GM12878 (cell line): ENCODE measurements at regions not wholly inside any gene's neighbourhood (a gene's known extent, or its start where the extent isn't known, plus 50 kb on each side); places are given as distances from the start of the nearest gene placed in this dataset.

Experiments
- ATAC-seq: fragments of 200-7000 bp; cut with Tn5 transposase; 3 replicates; pipeline ENCODE4 v1.9.1; 2020; ENCODE audit warnings: mild to moderate bottlenecking, moderate library complexity
- BruUV-seq: library from RNA; stranded (reverse); fragments of 400-500 nt; replicated peaks from 2 replicates; lab custom pipeline; 2021; lab: Mats Ljungman, UMichigan
- CTCF ChIA-PET: fragments of 300-600 bp; sonication (Branson Sonifier 250); formaldehyde crosslinking; extraction: SDS; loops from one replicate; lab custom pipeline; 2021; ENCODE audit warnings: inconsistent platforms; lab: Yijun Ruan, JAX
- POLR2A ChIA-PET: fragments of 350-600 bp; formaldehyde crosslinking; extraction: SDS; loops from one replicate; lab custom pipeline; 2021; ENCODE audit warnings: inconsistent platforms; lab: Charles Lee
- RAD21 ChIA-PET: fragments of 300-600 bp; sonication (Branson Sonifier 250); formaldehyde crosslinking; loops from one replicate; lab custom pipeline; 2023; ENCODE audit warnings: antibody characterized with exemption; ENCODE audit not compliant: unreplicated experiment; lab: Charles Lee
- SMC1A ChIA-PET: fragments of 300-600 bp; sonication (Branson Sonifier 250); formaldehyde crosslinking; loops from one replicate; lab custom pipeline; 2023; ENCODE audit not compliant: unreplicated experiment, uncharacterized antibody; lab: Charles Lee
- DNase-seq: peaks from one replicate; pipeline ENCODE4 v3.0.0-alpha.2; 2011; ENCODE audit warnings: low read depth, low spot score
- FAIRE-seq: peaks from 3 replicates; lab custom pipeline; 2011; peaks lifted over from hg19 to GRCh38; lab: Jason Lieb, UNC
- H2AFZ ChIP-seq: 2 replicates; pipeline ENCODE4 v1.6.0; 2011; ENCODE audit warnings: low read depth, low read length, control low read depth; ENCODE audit not compliant: control insufficient read depth
- H3K27ac ChIP-seq: 2 replicates; pipeline ENCODE4 v1.5.1; 2011; ENCODE audit warnings: control low read depth; ENCODE audit not compliant: control insufficient read depth, insufficient read depth
- H3K27me3 ChIP-seq, 2 experiments: replicated peaks in 1 of 2; 2 replicates each; pipeline versions ENCODE4 v1.6.0 to v1.6.1; 2011; ENCODE audit warnings: low read length in 1 of 2; ENCODE audit not compliant: control insufficient read depth in 2 of 2, insufficient read depth in 2 of 2
- H3K36me3 ChIP-seq, 2 experiments: 2 replicates each; pipeline ENCODE4 v1.5.1; 2011; ENCODE audit warnings: low read length in 1 of 2; ENCODE audit not compliant: control insufficient read depth in 2 of 2, insufficient read depth in 2 of 2
- H3K4me1 ChIP-seq: 2 replicates; pipeline ENCODE4 v1.6.1; 2011; ENCODE audit warnings: mild to moderate bottlenecking, low read length, moderate library complexity, mixed read lengths; ENCODE audit not compliant: control insufficient read depth, insufficient read depth
- H3K4me2 ChIP-seq: 2 replicates; pipeline ENCODE4 v1.6.0; 2011; ENCODE audit warnings: control low read depth; ENCODE audit not compliant: control insufficient read depth, insufficient read depth
- H3K4me3 ChIP-seq: fragments of 200-600 bp; sonication (generic); 2 replicates; pipeline ENCODE4 v1.5.1; 2016
- H3K79me2 ChIP-seq: 2 replicates; pipeline ENCODE4 v1.6.0; 2011; ENCODE audit warnings: low read length; ENCODE audit not compliant: control insufficient read depth, insufficient read depth
- H3K9ac ChIP-seq: 2 replicates; pipeline ENCODE4 v1.8.0; 2011; ENCODE audit warnings: low read length, control low read depth, mixed read lengths; ENCODE audit not compliant: control insufficient read depth, insufficient read depth
- H3K9me3 ChIP-seq: replicated peaks from 3 replicates; pipeline ENCODE4 v1.5.1; 2011; ENCODE audit warnings: mild to moderate bottlenecking, low read length; ENCODE audit not compliant: control insufficient read depth, insufficient read depth
- H4K20me1 ChIP-seq: 2 replicates; pipeline ENCODE4 v1.6.0; 2011; ENCODE audit not compliant: control insufficient read depth, insufficient read depth
- HDAC2 ChIP-seq: fragments of 200-600 bp; sonication (generic); IDR thresholded peaks from 2 replicates; pipeline ENCODE4 v1.6.1; 2017
- NFXL1 ChIP-seq: fragments of 450-650 bp; IDR thresholded peaks from 2 replicates; pipeline ENCODE4 v1.6.1; 2017; ENCODE audit warnings: antibody characterized with exemption, mild to moderate bottlenecking, borderline replicate concordance
- SREBF1 ChIP-seq: IDR thresholded peaks from 2 replicates; pipeline ENCODE4 v1.6.1; 2012; ENCODE audit warnings: mild to moderate bottlenecking, low read length
- STAT1 ChIP-seq: fragments of 450-650 bp; conservative IDR thresholded peaks from 2 replicates; pipeline ENCODE4 v1.6.1; 2014; ENCODE audit warnings: antibody characterized with exemption, mild to moderate bottlenecking
- WGBS: methylation state at CpG from one replicate; pipeline ENCODE4 v1.1.6; 2016; ENCODE audit warnings: low lambda C conversion rate; ENCODE audit not compliant: insufficient replicate concordance, insufficient coverage; ENCODE audit errors: missing lambda C conversion rate; 5-methylcytosine and 5-hydroxymethylcytosine counted together
- in situ Hi-C: fragments of 300-500 bp; cut with MboI; formaldehyde crosslinking; loops from 9 replicates; pipeline ENCODE4 v1.14.3; 2018; ENCODE audit warnings: mixed read lengths
- intact Hi-C: fragments of 100-400 bp; cut with micrococcal nuclease; formaldehyde crosslinking; loops from one replicate; pipeline ENCODE4 v1.14.2; 2022; ENCODE audit not compliant: unreplicated experiment
- TF ChIP-seq, protein P1 (sequence below): fragments of 450-650 bp; IDR thresholded peaks from 2 replicates; pipeline ENCODE4 v1.6.1; 2014; ENCODE audit warnings: mild to moderate bottlenecking
- TF ChIP-seq, protein P2 (sequence below): IDR thresholded peaks from 2 replicates; pipeline ENCODE4 v1.6.1; 2012; ENCODE audit warnings: mild to moderate bottlenecking, low read depth, low read length
- TF ChIP-seq, protein P3 (sequence below): IDR thresholded peaks from 2 replicates; pipeline ENCODE4 v1.6.1; 2011; ENCODE audit warnings: borderline replicate concordance, low read depth, mild to moderate bottlenecking, moderate library complexity, low read length; ENCODE audit not compliant: insufficient read depth, poor library complexity, severe bottlenecking
- TF ChIP-seq, protein P4 (sequence below): fragments of 450-650 bp; IDR thresholded peaks from 2 replicates; pipeline ENCODE4 v1.6.1; 2017; ENCODE audit warnings: mild to moderate bottlenecking

DNA sequence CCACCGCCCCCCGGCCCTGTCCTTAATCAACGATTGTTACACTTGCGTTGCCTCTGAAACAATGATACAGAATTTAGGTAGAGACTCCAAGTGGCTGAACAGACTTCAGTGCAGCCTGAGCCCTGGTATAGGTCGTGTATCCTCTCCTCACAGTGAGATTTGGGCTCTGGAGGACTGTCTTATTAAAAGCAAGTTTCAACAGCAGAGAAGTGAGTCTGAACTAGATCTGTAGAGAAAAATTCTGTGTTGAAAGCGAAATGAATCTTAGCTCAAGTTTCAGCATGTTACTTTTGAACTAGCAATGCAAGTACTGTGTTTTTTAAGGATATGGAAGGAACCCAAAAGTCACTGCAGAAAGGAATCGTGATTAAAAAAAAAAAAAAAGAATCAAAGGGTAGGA is 103.1 kb downstream of the HOXA1 start:
- H3K4me1 ChIP-seq: no peaks in the 10 kb centered on the region
- RAD21 ChIA-PET: interaction anchor here (0.6 kb wide), 1 partner anchor 47 kb away, joined by 3 read pairs; no protein-coding TSS in a partner anchor
- POLR2A ChIA-PET: no interaction called here
- H4K20me1 ChIP-seq: no peaks in the 10 kb centered on the region
- H3K36me3 ChIP-seq: no peaks in the 10 kb centered on the region
- SMC1A ChIA-PET: interaction anchor here (1.1 kb wide), 1 partner anchor 16 kb away, joined by 3 read pairs; no protein-coding TSS in a partner anchor
- WGBS: 54% methylated on average over 7 of the region's 7 CpGs
- CTCF ChIA-PET: no interaction called here
- no peaks in the 10 kb centered on the region for H3K79me2 ChIP-seq
- in situ Hi-C loops (no loop called here), intact Hi-C loops (no loop called here)
- ATAC-seq (no peak), DNase-seq (no peak), FAIRE-seq (no peak)
- no peak overlapping the region for H3K27ac ChIP-seq
- H3K4me3 ChIP-seq: no peak overlapping the region
- no peaks in the 10 kb centered on the region for H3K27me3 ChIP-seq
- H3K4me2 ChIP-seq: no peak overlapping the region
- H3K9me3 ChIP-seq: no peaks in the 10 kb centered on the region; the same call in 2 of the 3 replicates
- BruUV-seq: no TSS peak
- H2AFZ ChIP-seq: no peak overlapping the region
- TF ChIP-seq, protein P1, sequence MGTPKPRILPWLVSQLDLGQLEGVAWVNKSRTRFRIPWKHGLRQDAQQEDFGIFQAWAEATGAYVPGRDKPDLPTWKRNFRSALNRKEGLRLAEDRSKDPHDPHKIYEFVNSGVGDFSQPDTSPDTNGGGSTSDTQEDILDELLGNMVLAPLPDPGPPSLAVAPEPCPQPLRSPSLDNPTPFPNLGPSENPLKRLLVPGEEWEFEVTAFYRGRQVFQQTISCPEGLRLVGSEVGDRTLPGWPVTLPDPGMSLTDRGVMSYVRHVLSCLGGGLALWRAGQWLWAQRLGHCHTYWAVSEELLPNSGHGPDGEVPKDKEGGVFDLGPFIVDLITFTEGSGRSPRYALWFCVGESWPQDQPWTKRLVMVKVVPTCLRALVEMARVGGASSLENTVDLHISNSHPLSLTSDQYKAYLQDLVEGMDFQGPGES: no peak
- TF ChIP-seq, protein P2, sequence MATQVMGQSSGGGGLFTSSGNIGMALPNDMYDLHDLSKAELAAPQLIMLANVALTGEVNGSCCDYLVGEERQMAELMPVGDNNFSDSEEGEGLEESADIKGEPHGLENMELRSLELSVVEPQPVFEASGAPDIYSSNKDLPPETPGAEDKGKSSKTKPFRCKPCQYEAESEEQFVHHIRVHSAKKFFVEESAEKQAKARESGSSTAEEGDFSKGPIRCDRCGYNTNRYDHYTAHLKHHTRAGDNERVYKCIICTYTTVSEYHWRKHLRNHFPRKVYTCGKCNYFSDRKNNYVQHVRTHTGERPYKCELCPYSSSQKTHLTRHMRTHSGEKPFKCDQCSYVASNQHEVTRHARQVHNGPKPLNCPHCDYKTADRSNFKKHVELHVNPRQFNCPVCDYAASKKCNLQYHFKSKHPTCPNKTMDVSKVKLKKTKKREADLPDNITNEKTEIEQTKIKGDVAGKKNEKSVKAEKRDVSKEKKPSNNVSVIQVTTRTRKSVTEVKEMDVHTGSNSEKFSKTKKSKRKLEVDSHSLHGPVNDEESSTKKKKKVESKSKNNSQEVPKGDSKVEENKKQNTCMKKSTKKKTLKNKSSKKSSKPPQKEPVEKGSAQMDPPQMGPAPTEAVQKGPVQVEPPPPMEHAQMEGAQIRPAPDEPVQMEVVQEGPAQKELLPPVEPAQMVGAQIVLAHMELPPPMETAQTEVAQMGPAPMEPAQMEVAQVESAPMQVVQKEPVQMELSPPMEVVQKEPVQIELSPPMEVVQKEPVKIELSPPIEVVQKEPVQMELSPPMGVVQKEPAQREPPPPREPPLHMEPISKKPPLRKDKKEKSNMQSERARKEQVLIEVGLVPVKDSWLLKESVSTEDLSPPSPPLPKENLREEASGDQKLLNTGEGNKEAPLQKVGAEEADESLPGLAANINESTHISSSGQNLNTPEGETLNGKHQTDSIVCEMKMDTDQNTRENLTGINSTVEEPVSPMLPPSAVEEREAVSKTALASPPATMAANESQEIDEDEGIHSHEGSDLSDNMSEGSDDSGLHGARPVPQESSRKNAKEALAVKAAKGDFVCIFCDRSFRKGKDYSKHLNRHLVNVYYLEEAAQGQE: no peak
- no peak for TF ChIP-seq SREBF1
- TF ChIP-seq, protein P3, sequence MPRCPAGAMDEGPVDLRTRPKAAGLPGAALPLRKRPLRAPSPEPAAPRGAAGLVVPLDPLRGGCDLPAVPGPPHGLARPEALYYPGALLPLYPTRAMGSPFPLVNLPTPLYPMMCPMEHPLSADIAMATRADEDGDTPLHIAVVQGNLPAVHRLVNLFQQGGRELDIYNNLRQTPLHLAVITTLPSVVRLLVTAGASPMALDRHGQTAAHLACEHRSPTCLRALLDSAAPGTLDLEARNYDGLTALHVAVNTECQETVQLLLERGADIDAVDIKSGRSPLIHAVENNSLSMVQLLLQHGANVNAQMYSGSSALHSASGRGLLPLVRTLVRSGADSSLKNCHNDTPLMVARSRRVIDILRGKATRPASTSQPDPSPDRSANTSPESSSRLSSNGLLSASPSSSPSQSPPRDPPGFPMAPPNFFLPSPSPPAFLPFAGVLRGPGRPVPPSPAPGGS: no peak
- TF ChIP-seq NFXL1: no peak
- TF ChIP-seq HDAC2: no peak
- no peak for TF ChIP-seq STAT1
- TF ChIP-seq, protein P4, sequence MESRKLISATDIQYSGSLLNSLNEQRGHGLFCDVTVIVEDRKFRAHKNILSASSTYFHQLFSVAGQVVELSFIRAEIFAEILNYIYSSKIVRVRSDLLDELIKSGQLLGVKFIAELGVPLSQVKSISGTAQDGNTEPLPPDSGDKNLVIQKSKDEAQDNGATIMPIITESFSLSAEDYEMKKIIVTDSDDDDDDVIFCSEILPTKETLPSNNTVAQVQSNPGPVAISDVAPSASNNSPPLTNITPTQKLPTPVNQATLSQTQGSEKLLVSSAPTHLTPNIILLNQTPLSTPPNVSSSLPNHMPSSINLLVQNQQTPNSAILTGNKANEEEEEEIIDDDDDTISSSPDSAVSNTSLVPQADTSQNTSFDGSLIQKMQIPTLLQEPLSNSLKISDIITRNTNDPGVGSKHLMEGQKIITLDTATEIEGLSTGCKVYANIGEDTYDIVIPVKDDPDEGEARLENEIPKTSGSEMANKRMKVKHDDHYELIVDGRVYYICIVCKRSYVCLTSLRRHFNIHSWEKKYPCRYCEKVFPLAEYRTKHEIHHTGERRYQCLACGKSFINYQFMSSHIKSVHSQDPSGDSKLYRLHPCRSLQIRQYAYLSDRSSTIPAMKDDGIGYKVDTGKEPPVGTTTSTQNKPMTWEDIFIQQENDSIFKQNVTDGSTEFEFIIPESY: no peak
- H3K9ac ChIP-seq: no peak overlapping the region
